Effector memory CD8-positive, alpha-beta T cell (primary cell): ENCODE measurements at regions not wholly inside any gene's neighbourhood (a gene's known extent, or its start where the extent isn't known, plus 50 kb on each side); places are given as distances from the start of the nearest gene placed in this dataset.

ENCODE experiments used
- ATAC-seq: fragments of 150-1000 bp; cut with Tn5 transposase; replicated peaks from 2 replicates; pipeline ENCODE4 v1.10.0; 2021; ENCODE audit warnings: mild to moderate bottlenecking, moderate library complexity
- DNase-seq, 3 experiments: peaks; one replicate each; pipeline ENCODE4 v3.0.0; 2021
- H3K27ac Mint-ChIP-seq, 2 donors: one replicate each; pipeline ENCODE4 v1.8.0; 2022; ENCODE audit warnings: mild to moderate bottlenecking in 2 of 2, mixed read lengths in 2 of 2, moderate library complexity in 2 of 2
- H3K27me3 Mint-ChIP-seq, 2 donors: one replicate each; pipeline ENCODE4 v1.8.0; 2022; ENCODE audit warnings: mixed read lengths in 2 of 2
- H3K36me3 Mint-ChIP-seq: one replicate; pipeline ENCODE4 v1.8.0; 2022; ENCODE audit warnings: mild to moderate bottlenecking, moderate library complexity, mixed read lengths; ENCODE audit not compliant: insufficient read depth
- H3K4me1 Mint-ChIP-seq, 2 donors: one replicate each; pipeline ENCODE4 v1.8.0; 2022; ENCODE audit warnings: low read depth in 2 of 2, mixed read lengths in 2 of 2
- H3K4me3 Mint-ChIP-seq, 2 donors: one replicate each; pipeline ENCODE4 v1.8.0; 2022; ENCODE audit warnings: mild to moderate bottlenecking in 2 of 2, mixed read lengths in 2 of 2, moderate library complexity in 2 of 2
- H3K9me3 Mint-ChIP-seq, 2 donors: one replicate each; pipeline ENCODE4 v1.8.0; 2022; ENCODE audit warnings: mixed read lengths in 2 of 2

- H3K27me3 Mint-ChIP-seq, result peaks cover 16 to 26% of the 10 kb centered on the region in 2 donors
These were observed 105.0 kb downstream of the PDCL3 start for GRCh38 chr2:100667801-100668200.

GRCh38 chr2:100670232-100670631 lies 107.4 kb downstream of the PDCL3 start:
- Mint-ChIP-seq H3K36me3 (peaks cover 5% of the 10 kb centered on the region), H3K27ac (no peak overlapping the region), H3K4me1 (no peaks in the 10 kb centered on the region), H3K4me3 (no peak overlapping the region), H3K27me3 (peaks cover 16 to 26% of the 10 kb centered on the region in 2 donors), H3K9me3 (no peaks in the 10 kb centered on the region)
- ATAC-seq (no peak), DNase-seq (no peak)

More at GRCh38 chr2:100667801-100668200, 105.0 kb downstream of the PDCL3 start:
- H3K27ac Mint-ChIP-seq, result no peak overlapping the region
- no peak for ATAC-seq
- H3K4me3 Mint-ChIP-seq, result no peak overlapping the region
- no peaks in the 10 kb centered on the region for H3K4me1 Mint-ChIP-seq
- H3K36me3 Mint-ChIP-seq, result peaks cover 2% of the 10 kb centered on the region
- no peaks in the 10 kb centered on the region for H3K9me3 Mint-ChIP-seq
- no peak for DNase-seq

DNA sequence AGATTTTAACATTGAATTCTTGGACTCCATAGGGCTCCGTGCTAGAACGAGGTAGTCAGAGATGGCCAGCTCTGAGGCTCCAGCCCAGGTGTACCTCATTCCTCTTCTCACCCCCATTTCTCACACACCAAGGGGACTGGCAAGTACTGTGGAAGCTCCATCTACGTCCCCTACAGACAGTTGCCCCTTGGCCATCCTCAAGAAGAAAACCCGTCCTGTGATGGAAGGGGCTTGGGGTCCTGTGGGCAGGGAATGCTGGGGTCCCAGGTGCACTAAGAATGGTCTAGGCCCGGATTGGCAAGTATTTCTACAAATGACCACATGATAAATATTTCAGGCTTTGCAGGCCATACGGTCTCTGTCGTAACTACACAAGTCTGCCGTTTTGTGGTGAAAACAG lies 110.3 kb downstream of the PDCL3 start:
- no peak overlapping the region for H3K4me3 Mint-ChIP-seq
- H3K9me3 Mint-ChIP-seq, result no peaks in the 10 kb centered on the region
- H3K36me3 Mint-ChIP-seq, result peaks cover 5% of the 10 kb centered on the region
- DNase-seq, result no peak
- peaks cover 11 to 20% of the 10 kb centered on the region in 2 donors for H3K27me3 Mint-ChIP-seq
- no peak for ATAC-seq
- no peak overlapping the region for H3K27ac Mint-ChIP-seq
- H3K4me1 Mint-ChIP-seq, result no peaks in the 10 kb centered on the region

- Mint-ChIP-seq H3K27ac (no peak overlapping the region), H3K9me3 (no peaks in the 10 kb centered on the region), H3K36me3 (peaks cover 5% of the 10 kb centered on the region), H3K4me3 (no peak overlapping the region), H3K27me3 (peaks cover 10 to 14% of the 10 kb centered on the region in 2 donors), H3K4me1 (no peaks in the 10 kb centered on the region)
- ATAC-seq, result no peak
- DNase-seq, result no peak
These were observed 111.1 kb downstream of the PDCL3 start for GRCh38 chr2:100673691-100674485.

DNA sequence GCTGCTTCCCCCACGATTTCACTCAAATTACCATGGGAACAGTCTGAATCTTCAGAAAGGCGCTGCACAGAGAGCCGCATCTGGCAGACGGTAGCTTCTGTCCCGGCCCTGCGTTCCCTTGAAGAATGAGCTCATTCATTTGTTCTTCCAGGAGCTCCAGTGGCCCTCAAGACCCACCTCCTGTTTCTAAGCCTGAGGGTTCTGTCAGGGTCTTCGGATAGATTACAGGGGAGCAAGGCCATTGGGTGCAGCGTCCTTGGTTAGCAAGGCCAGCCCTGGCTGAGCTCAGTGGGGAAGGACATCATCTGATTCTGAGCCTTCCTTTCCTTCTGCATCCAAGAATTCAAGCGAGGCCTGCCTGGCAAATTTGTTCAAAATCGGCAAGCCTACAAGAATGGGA lies 111.9 kb downstream of the PDCL3 start:
- no peak for ATAC-seq
- Mint-ChIP-seq H3K4me3 (no peak overlapping the region), H3K27ac (no peak overlapping the region), H3K4me1 (no peaks in the 10 kb centered on the region), H3K9me3 (no peaks in the 10 kb centered on the region), H3K27me3 (peaks cover 10 to 12% of the 10 kb centered on the region in 2 donors), H3K36me3 (peaks cover 5% of the 10 kb centered on the region)
- DNase-seq, result no peak

DNA sequence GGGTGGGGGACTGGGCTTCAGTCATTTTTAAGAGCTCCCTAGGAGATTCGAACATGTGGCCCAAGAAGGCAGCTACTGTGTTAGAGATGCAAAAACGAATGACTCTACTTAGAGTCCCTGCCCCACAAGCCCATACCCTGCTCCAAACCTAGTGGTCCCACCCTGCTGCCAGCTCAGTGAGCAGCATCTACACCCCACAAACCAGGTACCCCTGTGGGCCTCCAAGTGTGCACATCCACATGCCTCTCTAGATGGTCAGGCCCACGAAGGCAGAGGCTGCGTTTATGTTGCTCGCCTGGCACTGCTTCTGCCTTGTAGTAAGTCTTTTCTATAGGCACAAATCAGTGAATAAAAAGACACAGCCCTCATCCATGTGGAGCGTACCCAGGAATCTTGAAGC lies 112.6 kb downstream of the PDCL3 start:
- no peak for DNase-seq
- Mint-ChIP-seq H3K9me3 (no peaks in the 10 kb centered on the region), H3K27me3 (peaks cover 4 to 9% of the 10 kb centered on the region in 2 donors), H3K4me1 (no peaks in the 10 kb centered on the region), H3K27ac (no peak overlapping the region), H3K36me3 (peaks cover 5% of the 10 kb centered on the region), H3K4me3 (no peak overlapping the region)
- ATAC-seq, result no peak

DNA sequence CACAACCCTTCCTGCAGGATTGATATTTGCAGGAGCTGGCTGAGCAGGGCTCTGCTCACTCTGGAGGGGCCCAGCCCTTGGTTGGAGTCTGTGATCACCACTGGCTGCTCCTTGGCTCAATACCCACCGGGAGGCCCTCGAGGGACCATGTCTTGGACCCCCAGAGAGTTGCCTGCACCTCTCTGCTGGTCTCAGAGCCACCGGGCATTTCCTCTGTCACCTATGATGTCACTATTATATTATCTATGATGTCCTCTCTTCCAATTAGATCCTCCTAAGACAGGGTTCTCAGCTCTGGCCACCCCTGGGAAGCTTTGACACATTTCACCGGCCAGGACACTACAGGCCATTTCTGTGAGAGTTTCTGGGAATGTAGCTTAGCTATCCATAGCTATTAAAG lies 113.1 kb downstream of the PDCL3 start:
- Mint-ChIP-seq H3K4me1 (no peaks in the 10 kb centered on the region), H3K9me3 (no peaks in the 10 kb centered on the region), H3K27ac (no peak overlapping the region), H3K4me3 (no peak overlapping the region), H3K27me3 (peaks cover 0 to 8% of the 10 kb centered on the region in 2 donors), H3K36me3 (peaks cover 2% of the 10 kb centered on the region)
- no peak for DNase-seq
- no peak for ATAC-seq

GRCh38 chr2:100676346-100676745 lies 113.6 kb downstream of the PDCL3 start:
- Mint-ChIP-seq H3K4me1 (no peaks in the 10 kb centered on the region), H3K4me3 (no peak overlapping the region), H3K27ac (no peak overlapping the region), H3K9me3 (no peaks in the 10 kb centered on the region), H3K36me3 (peaks cover 2% of the 10 kb centered on the region), H3K27me3 (peaks cover 0 to 8% of the 10 kb centered on the region in 2 donors)
- DNase-seq (no peak), ATAC-seq (no peak)

DNA sequence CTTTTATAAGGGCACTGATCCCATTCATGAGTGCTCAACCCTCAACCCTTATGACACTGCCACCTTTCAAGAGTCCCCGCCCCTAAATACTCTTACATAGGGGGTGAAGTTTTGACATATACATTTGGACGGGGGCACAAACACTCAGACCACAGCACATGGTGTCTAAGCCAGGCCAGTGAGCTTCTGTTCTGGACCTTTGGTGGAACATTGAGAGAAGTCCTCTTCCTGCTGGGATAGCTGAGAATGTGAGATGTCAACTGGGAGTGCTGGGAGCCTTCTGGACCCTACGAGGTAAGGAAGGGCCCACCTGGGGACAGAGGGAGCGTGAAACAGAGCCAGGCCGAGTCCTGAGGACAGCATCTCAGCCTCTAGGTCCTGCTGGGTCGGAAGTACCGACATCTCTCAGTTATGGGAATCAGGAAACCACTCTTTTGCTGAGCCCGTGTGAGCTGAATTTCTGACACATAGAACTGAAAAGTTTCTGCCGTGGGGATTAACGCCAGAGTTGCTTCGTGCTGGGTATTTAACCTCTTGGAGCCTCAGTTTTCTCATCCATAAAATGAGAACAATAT lies 114.9 kb downstream of the PDCL3 start:
- Mint-ChIP-seq H3K27ac (no peak overlapping the region), H3K4me3 (no peak overlapping the region), H3K27me3 (peaks cover under 1 to 8% of the 10 kb centered on the region in 2 donors), H3K36me3 (peaks cover 5% of the 10 kb centered on the region), H3K9me3 (no peaks in the 10 kb centered on the region), H3K4me1 (no peaks in the 10 kb centered on the region)
- ATAC-seq (no peak), DNase-seq (no peak)

GRCh38 chr2:100679211-100679610 lies 116.4 kb downstream of the PDCL3 start:
- no peaks in the 10 kb centered on the region for H3K9me3 Mint-ChIP-seq
- H3K27ac Mint-ChIP-seq, result no peak overlapping the region

GRCh38 chr2:100682536-100682935 lies 119.7 kb downstream of the PDCL3 start:
- H3K27ac Mint-ChIP-seq, result no peak overlapping the region
- no peak for DNase-seq
- no peak overlapping the region for H3K4me3 Mint-ChIP-seq
- H3K9me3 Mint-ChIP-seq, result no peaks in the 10 kb centered on the region
- H3K36me3 Mint-ChIP-seq, result peaks cover 2% of the 10 kb centered on the region
- H3K27me3 Mint-ChIP-seq, result peaks cover 4 to 8% of the 10 kb centered on the region in 2 donors
- ATAC-seq, result no peak
- no peaks in the 10 kb centered on the region for H3K4me1 Mint-ChIP-seq

More at GRCh38 chr2:100679211-100679610, 116.4 kb downstream of the PDCL3 start:
- Mint-ChIP-seq H3K4me1 (no peaks in the 10 kb centered on the region), H3K27me3 (peaks cover 4 to 8% of the 10 kb centered on the region in 2 donors), H3K36me3 (peaks cover 2% of the 10 kb centered on the region), H3K4me3 (no peak overlapping the region)
- ATAC-seq (no peak), DNase-seq (no peak)

- H3K36me3 Mint-ChIP-seq, result peaks cover 2% of the 10 kb centered on the region
- H3K27me3 Mint-ChIP-seq, result peaks cover 8 to 9% of the 10 kb centered on the region in 2 donors
- ATAC-seq (no peak), DNase-seq (no peak)
- no peaks in the 10 kb centered on the region for H3K9me3 Mint-ChIP-seq
- H3K4me3 Mint-ChIP-seq, result no peak overlapping the region
- no peaks in the 10 kb centered on the region for H3K4me1 Mint-ChIP-seq
- H3K27ac Mint-ChIP-seq, result no peak overlapping the region
These were observed 120.4 kb downstream of the PDCL3 start for GRCh38 chr2:100683231-100683630.

DNA sequence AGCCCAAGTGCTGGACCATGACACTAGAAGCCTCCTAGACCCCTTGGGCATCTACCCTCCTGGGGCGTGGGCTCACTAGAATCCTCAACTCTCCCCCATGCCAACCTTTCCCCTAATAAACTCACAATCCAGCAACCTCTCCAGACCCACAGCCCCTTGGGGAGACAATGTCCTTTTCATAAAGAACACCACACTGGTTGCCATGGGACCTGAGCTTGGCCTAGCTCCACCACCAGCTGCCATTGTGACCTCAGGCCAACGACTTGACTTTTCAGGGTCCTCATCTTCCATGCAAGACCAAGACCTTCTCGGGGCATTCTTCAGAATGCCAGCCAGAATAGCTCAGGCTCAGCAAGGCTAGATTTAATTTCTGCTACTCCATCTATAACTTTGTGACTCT lies 128.1 kb upstream of the NPAS2 start:
- Mint-ChIP-seq H3K27me3 (peaks cover 39 to 44% of the 10 kb centered on the region in 2 donors), H3K4me1 (peaks cover 0 to 3% of the 10 kb centered on the region in 2 donors), H3K9me3 (peaks cover 4 to 8% of the 10 kb centered on the region in 2 donors), H3K27ac (no peak overlapping the region), H3K36me3 (peaks cover 3% of the 10 kb centered on the region), H3K4me3 (no peak overlapping the region)
- ATAC-seq (no peak), DNase-seq (no peak)

GRCh38 chr2:100692381-100692780 lies 127.6 kb upstream of the NPAS2 start:
- Mint-ChIP-seq H3K27me3 (peaks cover 39 to 44% of the 10 kb centered on the region in 2 donors), H3K4me1 (peaks cover 0 to 3% of the 10 kb centered on the region in 2 donors), H3K36me3 (peaks cover 4% of the 10 kb centered on the region), H3K4me3 (no peak overlapping the region), H3K9me3 (peaks cover 6 to 10% of the 10 kb centered on the region in 2 donors), H3K27ac (no peak overlapping the region)
- ATAC-seq, result no peak
- no peak for DNase-seq
